ENCODE measurements at regions not wholly inside any gene's neighbourhood (a gene's known extent, or its start where the extent isn't known, plus 50 kb on each side); places are given as distances from the start of the nearest gene placed in this dataset.

GRCh38 chr4:167854881-167855280 is 237.5 kb upstream of the ANXA10 start:
- H3K9ac ChIP-seq (replicated peaks in 1 of 4; ENCODE audit: extremely low read depth in 1 of 4, low read depth in 3 of 4, low read length in 3 of 4): no peak overlapping the region
- no peak overlapping the region for H4K5ac ChIP-seq (ENCODE audit: insufficient read length, low read depth, low read length)
- no peak overlapping the region for H2BK20ac ChIP-seq (ENCODE audit: low read length)
- no peak overlapping the region for H2BK15ac ChIP-seq (ENCODE audit: low read length)
- DNase-seq (ENCODE audit: low read depth in 1 of 2, low spot score in 2 of 2) (no peak), FAIRE-seq (no peak)
- H3K4me3 ChIP-seq (ENCODE audit: extremely low read depth in 1 of 4, insufficient read depth in 2 of 4, low read depth in 3 of 4, low read length in 4 of 4): no peak overlapping the region
- H3K4ac ChIP-seq (replicated peaks; ENCODE audit: insufficient read length, low read depth, low read length): no peak overlapping the region
- H2BK12ac ChIP-seq (ENCODE audit: low read depth, low read length): no peak overlapping the region
- WGBS, 2 experiments (ENCODE audit: extremely low coverage in 1 of 2, insufficient coverage in 1 of 2, insufficient read length in 1 of 2, insufficient replicate concordance in 2 of 2, low coverage in 1 of 2, low lambda C conversion rate in 2 of 2, missing lambda C conversion rate in 1 of 2): 88% methylated on average over 2 of the region's 2 CpGs; no CpG with 5 or more reads in 1 of the 2 experiments
- H3K56ac ChIP-seq (replicated peaks; ENCODE audit: insufficient read length, low read depth, low read length): no peak overlapping the region
- H3K79me1 ChIP-seq (ENCODE audit: low read depth, low read length): no peaks in the 10 kb centered on the region
- H3K36me3 ChIP-seq (ENCODE audit: control insufficient read depth in 2 of 4, insufficient read depth in 4 of 4, low read length in 3 of 4): no peaks in the 10 kb centered on the region; a peak in 1 of 8 replicates
- H3K27ac ChIP-seq (ENCODE audit: low read depth, low read length): no peak overlapping the region
- no peak overlapping the region for H4K8ac ChIP-seq (ENCODE audit: extremely low read depth, insufficient read depth, low read length)
- H2AFZ ChIP-seq (ENCODE audit: low read length): no peak overlapping the region
- H4K91ac ChIP-seq (replicated peaks; ENCODE audit: insufficient read length, low read length): no peak overlapping the region
- H3K23me2 ChIP-seq (ENCODE audit: low read depth, low read length): no peaks in the 10 kb centered on the region
- no peak overlapping the region for H2AK5ac ChIP-seq (ENCODE audit: low read depth, low read length)
- no peak overlapping the region for H3K23ac ChIP-seq (ENCODE audit: insufficient read length)
- H3K79me2 ChIP-seq (ENCODE audit: control insufficient read depth in 1 of 2, insufficient read depth in 2 of 2, low read length in 2 of 2): no peaks in the 10 kb centered on the region
- no peak overlapping the region for H3K14ac ChIP-seq (ENCODE audit: insufficient read length)
- H3K4me1 ChIP-seq (replicated peaks in 1 of 4; ENCODE audit: control insufficient read depth in 3 of 4, insufficient read depth in 4 of 4, low read length in 3 of 4): peaks cover 0 to 2% (median 0%) of the 10 kb centered on the region in 4 experiments; a peak in 1 of 7 replicates
- H4K20me1 ChIP-seq (replicated peaks in 1 of 2; ENCODE audit: control insufficient read depth in 1 of 2, insufficient read depth in 2 of 2, low read length in 2 of 2): no peaks in the 10 kb centered on the region
- H2BK5ac ChIP-seq (ENCODE audit: low read depth, low read length): no peak overlapping the region
- no peak overlapping the region for H3K18ac ChIP-seq (ENCODE audit: extremely low read depth, low read length)
- POLR2A ChIA-PET (ENCODE audit: partially characterized antibody): no interaction called here
- H3K4me2 ChIP-seq (ENCODE audit: insufficient read depth in 1 of 2, low read depth in 2 of 2, low read length in 2 of 2): no peak overlapping the region
- no peaks in the 10 kb centered on the region; a peak in 1 of 4 replicates for H3K9me3 ChIP-seq (ENCODE audit: insufficient read depth in 2 of 2, low read depth in 1 of 2, low read length in 1 of 2)
- no peak overlapping the region for H2BK120ac ChIP-seq (replicated peaks; ENCODE audit: low read depth, low read length)
- CTCF ChIA-PET (ENCODE audit: partially characterized antibody): interaction anchor here (1.1 kb wide), 1 partner anchor 9 kb away, joined by 3 read pairs; no protein-coding TSS in a partner anchor
- H3K27me3 ChIP-seq (replicated peaks in 1 of 4; ENCODE audit: control insufficient read depth in 3 of 4, extremely low read depth in 1 of 4, insufficient read depth in 3 of 4, low read length in 3 of 4): no peaks in the 10 kb centered on the region
- TF ChIP-seq BACH1 (IDR thresholded peaks at IDR 0.05; ENCODE audit: low read length) (no peak), ZNF274 (IDR thresholded peaks at IDR 0.05; ENCODE audit: borderline replicate concordance, extremely low read depth, low read length) (no peak)
